C1 segment of cervical spinal cord (tissue), 14 donors: ENCODE measurements at regions not wholly inside any gene's neighbourhood (a gene's known extent, or its start where the extent isn't known, plus 50 kb on each side); places are given as distances from the start of the nearest gene placed in this dataset.
"Not testable (repeated sequence)": the region's sequence is repeated elsewhere in the genome, so short reads cannot be mapped to it uniquely, and the experiment has no call there.

Source experiments
- DNase-seq, 14 donors: peaks; one replicate each; lab custom pipeline; 2025; lab: John Stamatoyannopoulos, UW

GRCh38 chr1:200284236-200284635, 125.6 kb downstream of the ZNF281 start:
- not testable (repeated sequence) for DNase-seq

GRCh38 chr1:200282497-200283122, 127.2 kb downstream of the ZNF281 start:
- no peak for DNase-seq

- DNase-seq, result no peak
Observed at GRCh38 chr1:200281201-200281835, 128.5 kb downstream of the ZNF281 start.

DNA sequence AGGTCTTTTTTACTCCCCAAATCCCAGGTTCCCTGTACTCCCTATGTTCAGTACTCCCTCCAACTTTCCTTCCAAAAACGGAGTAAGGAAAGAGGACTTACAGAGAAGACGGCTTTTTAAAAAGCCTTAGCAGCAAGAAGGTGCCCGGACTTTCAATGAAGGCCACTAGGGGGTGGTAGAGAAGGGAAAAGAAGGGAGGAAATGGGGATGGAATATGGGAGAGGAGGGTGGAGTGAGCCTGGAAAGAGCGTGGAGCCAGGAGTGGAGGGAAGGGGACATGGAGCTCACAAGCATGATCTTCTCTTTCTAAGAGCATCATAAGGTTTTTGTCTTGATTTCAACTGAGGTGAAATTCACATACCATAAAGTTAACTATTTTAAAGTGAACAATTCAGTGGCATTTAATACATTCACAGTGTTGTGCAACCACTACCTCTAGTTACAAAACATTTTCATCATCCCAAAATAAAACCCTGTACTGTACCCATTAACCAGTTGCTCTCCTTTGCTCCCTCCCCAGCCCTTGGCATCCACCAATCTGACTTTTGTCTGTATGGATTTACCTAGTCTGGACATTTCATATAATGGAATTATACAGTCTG, 129.9 kb downstream of the ZNF281 start:
- DNase-seq, result peak in 5 of 14 donors; percentile 1 to 40 (median 6)

GRCh38 chr1:200275816-200276453, 133.9 kb downstream of the ZNF281 start:
- no peak for DNase-seq

DNA sequence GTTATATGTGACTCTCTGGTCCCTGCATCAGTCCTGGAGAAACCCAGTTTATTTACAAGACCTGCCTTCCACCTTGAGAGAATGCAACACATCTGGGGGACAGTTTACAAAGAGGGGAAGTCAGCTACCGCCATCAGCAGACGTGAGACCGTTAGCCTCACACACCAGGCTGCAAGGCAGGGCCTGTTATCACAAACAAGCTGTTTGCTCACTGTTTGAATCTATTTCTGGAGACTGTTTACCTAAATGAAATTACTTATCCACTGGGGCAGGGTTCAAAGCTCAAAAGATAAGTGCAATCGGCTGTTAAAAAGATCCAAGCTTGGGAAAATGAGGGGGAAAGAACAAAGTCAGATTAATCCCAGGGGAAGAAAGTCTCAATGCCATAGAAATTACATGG, 134.4 kb downstream of the ZNF281 start:
- DNase-seq, result no peak

DNA sequence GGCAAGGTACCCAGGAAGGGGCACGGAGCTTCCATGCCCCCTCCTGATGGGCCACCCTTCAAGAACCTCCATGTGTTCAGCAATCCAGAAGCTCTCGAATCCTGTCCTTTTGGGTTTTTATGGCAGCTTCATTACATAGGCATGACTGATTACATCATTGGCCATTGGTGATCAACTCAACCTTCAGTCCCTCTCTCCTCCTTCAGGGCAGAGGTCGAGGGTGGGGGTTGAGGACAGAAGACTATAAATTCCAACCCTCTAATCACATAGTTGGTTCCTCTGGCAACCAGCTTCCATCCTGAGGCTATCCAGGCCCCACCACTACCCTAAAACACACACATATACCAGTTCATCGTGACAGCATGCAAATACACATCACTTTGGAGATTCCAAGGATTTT, 135.7 kb downstream of the ZNF281 start:
- no peak for DNase-seq

DNA sequence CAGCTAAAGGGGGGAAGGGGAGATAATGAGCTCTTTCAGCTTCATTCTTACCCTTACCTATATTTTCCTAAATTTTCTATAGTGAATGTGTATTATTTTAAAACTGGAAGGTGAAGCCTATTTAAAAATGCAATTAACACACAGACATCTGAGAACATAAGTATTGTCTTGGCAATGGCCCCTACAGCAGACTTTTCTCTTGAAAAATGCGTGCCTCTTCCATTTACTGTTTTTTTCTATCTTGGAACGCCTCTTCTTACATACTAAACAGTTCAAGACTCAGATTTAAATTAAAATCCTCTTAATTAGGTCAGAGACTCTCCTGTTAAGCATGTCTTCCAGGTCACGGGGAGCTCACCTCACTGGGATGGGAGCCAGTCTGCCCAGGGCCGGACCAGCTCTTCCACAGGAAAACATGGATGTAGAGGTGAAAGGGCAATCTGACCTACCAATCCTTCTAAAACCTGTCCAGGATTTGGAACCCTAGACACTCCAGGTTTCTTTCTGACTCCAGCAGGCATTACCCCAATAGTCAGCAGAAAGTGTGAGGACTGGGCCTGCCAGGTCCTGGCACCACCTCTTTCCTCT, 137.3 kb downstream of the ZNF281 start:
- no peak for DNase-seq

- no peak for DNase-seq
Observed at GRCh38 chr1:200269256-200269655, 140.6 kb downstream of the ZNF281 start.

- DNase-seq, result no peak
Observed at GRCh38 chr1:200267937-200268336, 141.9 kb downstream of the ZNF281 start.

DNA sequence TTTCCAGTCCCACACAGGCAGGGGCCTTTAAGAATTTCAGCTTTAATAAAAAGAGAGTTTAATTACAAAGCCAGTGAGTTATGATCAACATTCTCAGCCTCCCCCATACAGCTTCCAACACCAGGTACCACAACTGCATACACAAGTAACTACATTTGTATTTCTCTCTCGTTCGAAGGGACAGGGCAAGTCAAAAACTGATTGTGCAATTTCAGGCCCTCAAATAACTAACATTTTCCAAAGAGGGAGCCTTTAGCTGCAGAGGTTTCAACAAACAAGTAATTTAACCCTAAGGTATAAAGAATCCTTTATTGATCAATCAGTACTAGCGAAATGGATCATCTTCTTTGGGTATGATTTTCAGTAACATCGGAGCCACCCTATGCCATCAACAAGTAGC, 142.4 kb downstream of the ZNF281 start:
- no peak for DNase-seq

DNA sequence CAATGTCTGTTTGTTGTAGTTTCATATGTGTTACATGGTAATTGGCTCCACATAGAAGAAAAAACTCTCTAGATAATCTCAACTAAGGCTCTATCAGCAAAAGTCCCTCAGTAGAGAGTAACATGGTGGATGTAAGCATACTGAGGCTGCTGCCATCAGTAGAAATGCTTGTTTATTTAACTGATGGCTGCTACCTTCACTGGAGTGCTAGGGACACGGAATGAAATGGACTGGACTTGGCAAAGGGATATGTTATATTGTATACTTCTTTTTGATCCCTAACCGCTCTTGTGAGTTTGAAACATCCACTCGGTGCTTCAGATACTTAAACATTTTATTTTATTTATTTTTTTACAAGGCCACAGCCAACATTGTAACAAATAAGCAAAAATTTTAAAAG, 143.0 kb downstream of the ZNF281 start:
- no peak for DNase-seq

- no peak for DNase-seq
Observed at GRCh38 chr1:200265881-200266280, 144.0 kb downstream of the ZNF281 start.

GRCh38 chr1:200265104-200265503, 144.7 kb downstream of the ZNF281 start:
- no peak for DNase-seq

GRCh38 chr1:200263203-200263602, 146.6 kb downstream of the ZNF281 start:
- DNase-seq, result no peak

GRCh38 chr1:200262326-200262965, 147.4 kb downstream of the ZNF281 start:
- no peak for DNase-seq

GRCh38 chr1:200260597-200261335, 149.1 kb downstream of the ZNF281 start:
- no peak for DNase-seq

GRCh38 chr1:200258447-200259375, 151.1 kb downstream of the ZNF281 start:
- no peak for DNase-seq

DNA sequence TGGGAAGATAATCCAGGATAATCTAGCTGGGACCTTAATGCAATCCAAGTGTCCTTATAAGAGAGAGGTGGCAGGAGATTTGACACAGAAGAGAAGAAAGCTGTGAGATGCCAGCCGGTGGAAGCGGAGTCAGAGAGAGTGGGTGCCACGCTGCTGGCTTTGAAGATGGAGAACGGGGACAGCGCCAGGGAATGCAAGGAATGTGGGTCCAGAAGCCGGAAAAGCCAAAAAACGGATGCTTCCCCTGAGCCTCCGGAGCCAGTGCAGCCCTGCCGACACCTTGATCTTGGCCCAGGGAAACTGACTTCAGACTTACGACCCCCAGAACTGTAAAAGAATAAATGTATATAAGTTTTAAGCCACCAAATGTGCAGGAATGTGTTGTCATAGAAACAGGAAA, 152.6 kb downstream of the ZNF281 start:
- DNase-seq, result no peak

GRCh38 chr1:200254602-200255001, 155.2 kb downstream of the ZNF281 start:
- DNase-seq, result not testable (repeated sequence)
